ENCODE measurements at regions not wholly inside any gene's neighbourhood (a gene's known extent, or its start where the extent isn't known, plus 50 kb on each side); places are given as distances from the start of the nearest gene placed in this dataset.

DNA sequence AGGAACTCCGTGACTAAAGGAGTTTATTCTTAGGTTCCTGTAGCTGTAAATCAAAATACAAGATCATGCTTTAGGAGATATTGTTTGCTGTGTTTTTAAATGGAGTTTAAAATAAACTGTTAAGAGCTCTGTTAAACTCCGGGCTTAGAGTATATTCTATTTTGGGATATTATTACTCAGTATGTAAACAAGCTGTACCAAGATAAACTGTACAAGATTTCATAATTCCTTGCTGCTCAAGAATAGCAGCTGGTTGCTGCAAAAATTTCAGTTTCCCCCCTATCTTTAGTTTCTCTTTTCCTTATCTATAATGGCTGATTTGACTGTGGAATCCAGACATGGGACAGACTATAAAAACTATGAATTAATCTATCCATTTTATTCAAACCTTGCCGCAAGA is 215.7 kb downstream of the HTR7 start:
- H3K4me2 ChIP-seq (ENCODE audit: insufficient read depth, low read length) = peak overlapping the region; percentile 40
- H3K9me3 ChIP-seq (ENCODE audit: low read depth, low read length) = no peaks in the 10 kb centered on the region
- H4K20me1 ChIP-seq (ENCODE audit: insufficient read depth, low read length) = no peaks in the 10 kb centered on the region
- H2AFZ ChIP-seq (ENCODE audit: low read length) = no peak overlapping the region
- no peak overlapping the region for H3K4me3 ChIP-seq (ENCODE audit: insufficient read depth, low read length)
- no peaks in the 10 kb centered on the region for H3K27me3 ChIP-seq (ENCODE audit: insufficient read depth, low read length)
- no peak overlapping the region for H3K27ac ChIP-seq (ENCODE audit: low read depth, low read length)
- H3K79me2 ChIP-seq (ENCODE audit: insufficient read depth, low read length) = no peaks in the 10 kb centered on the region
- TF ChIP-seq, protein P1, sequence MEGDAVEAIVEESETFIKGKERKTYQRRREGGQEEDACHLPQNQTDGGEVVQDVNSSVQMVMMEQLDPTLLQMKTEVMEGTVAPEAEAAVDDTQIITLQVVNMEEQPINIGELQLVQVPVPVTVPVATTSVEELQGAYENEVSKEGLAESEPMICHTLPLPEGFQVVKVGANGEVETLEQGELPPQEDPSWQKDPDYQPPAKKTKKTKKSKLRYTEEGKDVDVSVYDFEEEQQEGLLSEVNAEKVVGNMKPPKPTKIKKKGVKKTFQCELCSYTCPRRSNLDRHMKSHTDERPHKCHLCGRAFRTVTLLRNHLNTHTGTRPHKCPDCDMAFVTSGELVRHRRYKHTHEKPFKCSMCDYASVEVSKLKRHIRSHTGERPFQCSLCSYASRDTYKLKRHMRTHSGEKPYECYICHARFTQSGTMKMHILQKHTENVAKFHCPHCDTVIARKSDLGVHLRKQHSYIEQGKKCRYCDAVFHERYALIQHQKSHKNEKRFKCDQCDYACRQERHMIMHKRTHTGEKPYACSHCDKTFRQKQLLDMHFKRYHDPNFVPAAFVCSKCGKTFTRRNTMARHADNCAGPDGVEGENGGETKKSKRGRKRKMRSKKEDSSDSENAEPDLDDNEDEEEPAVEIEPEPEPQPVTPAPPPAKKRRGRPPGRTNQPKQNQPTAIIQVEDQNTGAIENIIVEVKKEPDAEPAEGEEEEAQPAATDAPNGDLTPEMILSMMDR (IDR thresholded peaks at IDR 0.05; ENCODE audit: extremely low read depth, low read depth, low read length) = no peak
- peak; percentile 64 for DNase-seq (ENCODE audit: insufficient read length, low spot score, missing footprints)
- H3K4me1 ChIP-seq (ENCODE audit: insufficient read depth, low read length) = peaks cover 13% of the 10 kb centered on the region
- no peaks in the 10 kb centered on the region for H3K36me3 ChIP-seq (ENCODE audit: insufficient read depth, low read length)

DNA sequence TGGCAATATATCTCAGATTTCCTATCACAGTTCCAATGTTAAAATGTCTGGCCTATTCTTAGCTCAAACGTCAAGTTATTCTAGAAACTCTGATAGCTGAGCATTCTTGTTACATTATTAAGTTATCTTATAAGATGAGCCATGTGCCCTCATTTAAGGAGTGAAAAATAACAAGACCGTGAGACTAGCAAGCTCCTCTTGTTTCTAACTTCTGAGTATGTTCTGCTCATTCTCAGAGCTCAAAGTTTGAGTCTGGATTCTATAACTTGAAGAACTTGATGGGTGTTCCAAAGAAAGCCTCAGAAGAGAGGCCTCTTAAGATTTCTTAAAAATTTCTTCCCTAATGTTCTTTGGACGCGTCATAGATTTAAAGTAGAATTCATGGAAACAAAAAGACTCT is 215.2 kb downstream of the HTR7 start:
- Histone ChIP-seq H3K4me2 (ENCODE audit: insufficient read depth, low read length) (peak overlapping the region; percentile 40), H3K79me2 (ENCODE audit: insufficient read depth, low read length) (no peaks in the 10 kb centered on the region), H3K27ac (ENCODE audit: low read depth, low read length) (no peak overlapping the region), H2AFZ (ENCODE audit: low read length) (no peak overlapping the region), H3K9me3 (ENCODE audit: low read depth, low read length) (no peaks in the 10 kb centered on the region), H4K20me1 (ENCODE audit: insufficient read depth, low read length) (no peaks in the 10 kb centered on the region), H3K4me1 (ENCODE audit: insufficient read depth, low read length) (peaks cover 13% of the 10 kb centered on the region), H3K27me3 (ENCODE audit: insufficient read depth, low read length) (no peaks in the 10 kb centered on the region), H3K4me3 (ENCODE audit: insufficient read depth, low read length) (no peak overlapping the region), H3K36me3 (ENCODE audit: insufficient read depth, low read length) (no peaks in the 10 kb centered on the region)
- TF ChIP-seq, protein P1 (IDR thresholded peaks at IDR 0.05; ENCODE audit: extremely low read depth, low read depth, low read length) = no peak
- no peak for DNase-seq (ENCODE audit: insufficient read length, low spot score, missing footprints)

DNA sequence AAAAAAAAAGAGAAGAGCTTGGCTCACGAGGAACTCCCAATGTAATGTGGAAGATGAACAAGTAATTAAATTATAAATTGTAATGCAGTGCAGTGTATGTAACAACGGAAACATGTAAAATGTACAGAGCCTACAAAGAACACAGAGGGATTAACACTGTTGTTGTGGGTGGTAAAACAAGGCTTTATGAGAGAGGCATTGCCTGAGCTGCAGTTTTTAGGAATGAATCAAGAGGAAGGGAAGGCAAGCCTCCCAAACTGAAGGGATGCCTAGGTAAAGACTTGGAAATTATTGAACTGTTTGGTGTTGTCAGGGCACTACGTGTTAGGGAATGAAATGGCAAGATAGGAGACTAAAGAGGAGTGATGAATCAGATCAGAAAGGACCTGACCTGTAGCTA is 213.7 kb downstream of the HTR7 start:
- no peaks in the 10 kb centered on the region for H3K27me3 ChIP-seq (ENCODE audit: insufficient read depth, low read length)
- no peak for DNase-seq (ENCODE audit: insufficient read length, low spot score, missing footprints)
- no peaks in the 10 kb centered on the region for H3K79me2 ChIP-seq (ENCODE audit: insufficient read depth, low read length)
- no peak overlapping the region for H3K4me3 ChIP-seq (ENCODE audit: insufficient read depth, low read length)
- TF ChIP-seq, protein P1 (IDR thresholded peaks at IDR 0.05; ENCODE audit: extremely low read depth, low read depth, low read length) = no peak
- H3K27ac ChIP-seq (ENCODE audit: low read depth, low read length) = no peak overlapping the region
- no peaks in the 10 kb centered on the region for H3K9me3 ChIP-seq (ENCODE audit: low read depth, low read length)
- no peaks in the 10 kb centered on the region for H4K20me1 ChIP-seq (ENCODE audit: insufficient read depth, low read length)
- no peak overlapping the region for H2AFZ ChIP-seq (ENCODE audit: low read length)
- no peaks in the 10 kb centered on the region for H3K36me3 ChIP-seq (ENCODE audit: insufficient read depth, low read length)
- H3K4me1 ChIP-seq (ENCODE audit: insufficient read depth, low read length) = peaks cover 13% of the 10 kb centered on the region
- peak overlapping the region; percentile 15 for H3K4me2 ChIP-seq (ENCODE audit: insufficient read depth, low read length)

DNA sequence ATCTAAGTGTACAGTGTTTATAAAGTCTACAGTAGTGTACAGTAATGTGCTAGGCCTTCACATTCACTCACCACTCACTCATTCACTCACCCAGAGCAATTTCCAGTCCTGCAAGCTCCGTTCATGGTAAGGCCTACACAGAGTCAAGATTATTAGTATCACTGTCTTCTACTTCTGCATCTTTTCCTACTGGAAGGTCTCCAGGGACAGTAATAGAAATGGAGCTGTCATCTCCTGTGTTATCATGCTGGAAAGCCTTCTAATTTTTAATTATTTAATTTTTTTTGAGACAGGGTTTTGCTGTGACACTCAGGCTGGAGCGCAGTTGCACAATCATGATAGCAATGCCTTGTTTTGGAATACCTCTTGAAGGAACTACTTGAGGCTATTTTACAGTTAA is 207.0 kb downstream of the HTR7 start:
- no peaks in the 10 kb centered on the region for H3K79me2 ChIP-seq (ENCODE audit: insufficient read depth, low read length)
- no peak overlapping the region for H2AFZ ChIP-seq (ENCODE audit: low read length)
- H3K27ac ChIP-seq (ENCODE audit: low read depth, low read length) = no peak overlapping the region
- no peaks in the 10 kb centered on the region for H3K27me3 ChIP-seq (ENCODE audit: insufficient read depth, low read length)
- no peak overlapping the region for H3K4me2 ChIP-seq (ENCODE audit: insufficient read depth, low read length)
- no peaks in the 10 kb centered on the region for H3K9me3 ChIP-seq (ENCODE audit: low read depth, low read length)
- no peaks in the 10 kb centered on the region for H3K36me3 ChIP-seq (ENCODE audit: insufficient read depth, low read length)
- H4K20me1 ChIP-seq (ENCODE audit: insufficient read depth, low read length) = no peaks in the 10 kb centered on the region
- DNase-seq (ENCODE audit: insufficient read length, low spot score, missing footprints) = no peak
- no peak overlapping the region for H3K4me3 ChIP-seq (ENCODE audit: insufficient read depth, low read length)
- H3K4me1 ChIP-seq (ENCODE audit: insufficient read depth, low read length) = no peaks in the 10 kb centered on the region
- TF ChIP-seq, protein P1 (IDR thresholded peaks at IDR 0.05; ENCODE audit: extremely low read depth, low read depth, low read length) = no peak
